ENCODE measurements at regions not wholly inside any gene's neighbourhood (a gene's known extent, or its start where the extent isn't known, plus 50 kb on each side); places are given as distances from the start of the nearest gene placed in this dataset.

DNA sequence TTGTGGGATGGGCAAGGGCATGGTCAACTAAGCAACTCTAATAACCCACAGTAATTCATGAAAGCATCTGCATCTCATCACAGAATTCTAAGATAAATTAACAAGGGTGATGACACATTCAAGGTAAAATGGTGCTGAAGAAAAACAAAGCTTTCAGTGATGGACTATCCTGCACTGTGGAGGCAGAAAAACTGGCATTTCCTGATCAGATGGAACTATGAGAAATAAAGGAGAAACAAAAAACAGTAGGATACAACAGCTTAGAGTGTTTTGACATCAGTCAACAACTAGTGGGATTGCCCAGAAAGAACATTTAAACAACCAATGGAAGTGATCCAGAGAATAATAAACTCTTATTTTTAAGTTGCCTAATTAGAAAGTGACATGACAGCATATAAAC, 327.0 kb downstream of the KLF5 start:
- intact Hi-C loops (cut with micrococcal nuclease), result no loop called here
- ChIA-PET POLR2A (no interaction called here), CTCF (no interaction called here)
- no peak overlapping the region for H3K4me3 Mint-ChIP-seq
- TF ChIP-seq, protein P1, sequence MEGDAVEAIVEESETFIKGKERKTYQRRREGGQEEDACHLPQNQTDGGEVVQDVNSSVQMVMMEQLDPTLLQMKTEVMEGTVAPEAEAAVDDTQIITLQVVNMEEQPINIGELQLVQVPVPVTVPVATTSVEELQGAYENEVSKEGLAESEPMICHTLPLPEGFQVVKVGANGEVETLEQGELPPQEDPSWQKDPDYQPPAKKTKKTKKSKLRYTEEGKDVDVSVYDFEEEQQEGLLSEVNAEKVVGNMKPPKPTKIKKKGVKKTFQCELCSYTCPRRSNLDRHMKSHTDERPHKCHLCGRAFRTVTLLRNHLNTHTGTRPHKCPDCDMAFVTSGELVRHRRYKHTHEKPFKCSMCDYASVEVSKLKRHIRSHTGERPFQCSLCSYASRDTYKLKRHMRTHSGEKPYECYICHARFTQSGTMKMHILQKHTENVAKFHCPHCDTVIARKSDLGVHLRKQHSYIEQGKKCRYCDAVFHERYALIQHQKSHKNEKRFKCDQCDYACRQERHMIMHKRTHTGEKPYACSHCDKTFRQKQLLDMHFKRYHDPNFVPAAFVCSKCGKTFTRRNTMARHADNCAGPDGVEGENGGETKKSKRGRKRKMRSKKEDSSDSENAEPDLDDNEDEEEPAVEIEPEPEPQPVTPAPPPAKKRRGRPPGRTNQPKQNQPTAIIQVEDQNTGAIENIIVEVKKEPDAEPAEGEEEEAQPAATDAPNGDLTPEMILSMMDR (IDR thresholded peaks at IDR 0.05), result no peak
- peaks cover 13% of the 10 kb centered on the region for H3K27me3 Mint-ChIP-seq
- ATAC-seq (no peak), DNase-seq (no peak)
- no peak overlapping the region for H3K27ac Mint-ChIP-seq
- no peaks in the 10 kb centered on the region for H3K36me3 Mint-ChIP-seq (ENCODE audit: low read depth)
- no peaks in the 10 kb centered on the region for H3K9me3 Mint-ChIP-seq
- H3K4me1 Mint-ChIP-seq (ENCODE audit: low read depth), result no peaks in the 10 kb centered on the region

GRCh38 chr13:73372666-73373627, 314.1 kb downstream of the KLF5 start:
- H3K9me3 Mint-ChIP-seq, result no peaks in the 10 kb centered on the region
- H3K27me3 Mint-ChIP-seq, result no peaks in the 10 kb centered on the region
- CTCF ChIA-PET, result no interaction called here
- no peak overlapping the region for H3K4me3 Mint-ChIP-seq
- intact Hi-C loops (cut with micrococcal nuclease), result no loop called here
- H3K4me1 Mint-ChIP-seq (ENCODE audit: low read depth), result no peaks in the 10 kb centered on the region
- TF ChIP-seq, protein P1 (IDR thresholded peaks at IDR 0.05), result no peak
- no peak overlapping the region for H3K27ac Mint-ChIP-seq
- H3K36me3 Mint-ChIP-seq (ENCODE audit: low read depth), result no peaks in the 10 kb centered on the region
- POLR2A ChIA-PET, result no interaction called here
- DNase-seq (no peak), ATAC-seq (no peak)

- Mint-ChIP-seq H3K36me3 (ENCODE audit: low read depth) (no peaks in the 10 kb centered on the region), H3K27me3 (no peaks in the 10 kb centered on the region), H3K27ac (no peak overlapping the region), H3K9me3 (no peaks in the 10 kb centered on the region), H3K4me1 (ENCODE audit: low read depth) (no peaks in the 10 kb centered on the region), H3K4me3 (no peak overlapping the region)
- TF ChIP-seq, protein P1 (IDR thresholded peaks at IDR 0.05), result no peak
- ChIA-PET CTCF (no interaction called here), POLR2A (no interaction called here)
- intact Hi-C loops (cut with micrococcal nuclease), result no loop called here
- ATAC-seq, result no peak
- DNase-seq, result no peak
Measured at GRCh38 chr13:73370066-73370465, 311.3 kb downstream of the KLF5 start.

DNA sequence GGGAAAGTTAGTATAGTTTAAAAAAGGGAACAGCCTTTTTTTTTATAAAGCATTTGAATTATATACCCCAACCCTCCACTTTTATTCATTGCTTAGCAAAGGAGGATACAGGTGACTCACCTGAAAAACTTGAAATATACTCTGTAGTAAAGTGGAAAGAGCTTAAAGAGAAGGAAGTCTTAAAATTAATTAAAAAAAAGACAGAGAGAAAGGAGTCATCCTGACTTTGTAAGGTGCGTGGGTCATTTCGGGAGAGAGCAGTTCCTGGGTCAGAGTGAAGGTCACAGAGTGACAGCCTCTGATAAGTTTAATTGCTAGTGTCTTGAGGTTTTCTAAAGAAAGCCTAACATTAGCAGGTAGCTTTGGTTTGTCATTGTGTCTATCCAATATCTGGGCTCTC, 310.3 kb downstream of the KLF5 start:
- intact Hi-C loops (cut with micrococcal nuclease), result no loop called here
- TF ChIP-seq, protein P1 (IDR thresholded peaks at IDR 0.05), result no peak
- Mint-ChIP-seq H3K4me1 (ENCODE audit: low read depth) (no peaks in the 10 kb centered on the region), H3K27ac (no peak overlapping the region), H3K9me3 (no peaks in the 10 kb centered on the region), H3K4me3 (no peak overlapping the region), H3K27me3 (no peaks in the 10 kb centered on the region), H3K36me3 (ENCODE audit: low read depth) (no peaks in the 10 kb centered on the region)
- ATAC-seq, result no peak
- ChIA-PET CTCF (no interaction called here), POLR2A (no interaction called here)
- no peak for DNase-seq

DNA sequence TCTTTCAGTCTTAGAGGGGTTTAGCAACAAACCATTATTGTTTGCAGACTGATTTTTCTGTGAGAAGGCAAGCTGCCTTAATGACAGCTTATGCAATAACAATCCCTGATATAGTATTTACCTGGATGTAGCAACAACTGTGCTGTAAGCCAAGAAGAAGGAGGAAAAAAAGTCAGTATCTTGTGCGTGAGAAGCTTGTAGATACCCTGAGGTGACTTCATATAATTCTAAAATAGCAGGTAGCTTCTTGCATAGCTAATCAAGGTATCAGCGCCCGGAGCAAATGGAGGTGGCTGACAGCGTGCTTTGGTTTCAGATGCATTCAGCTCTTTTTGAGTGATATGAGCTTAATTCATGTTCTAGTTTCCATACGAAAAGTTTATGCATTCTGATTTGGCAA, 309.8 kb downstream of the KLF5 start:
- ChIA-PET POLR2A (interaction anchor here (0.8 kb wide), 1 partner anchor 41 kb away, joined by 3 read pairs; no protein-coding TSS in a partner anchor), CTCF (interaction anchor here (0.5 kb wide), 2 partner anchors 165 to 303 kb away, joined by 3 read pairs; no protein-coding TSS in a partner anchor)
- Mint-ChIP-seq H3K4me1 (ENCODE audit: low read depth) (no peaks in the 10 kb centered on the region), H3K27me3 (no peaks in the 10 kb centered on the region), H3K36me3 (ENCODE audit: low read depth) (no peaks in the 10 kb centered on the region), H3K9me3 (no peaks in the 10 kb centered on the region), H3K27ac (no peak overlapping the region), H3K4me3 (no peak overlapping the region)
- DNase-seq, result no peak
- intact Hi-C loops (cut with micrococcal nuclease), result no loop called here
- no peak for ATAC-seq
- TF ChIP-seq, protein P1 (IDR thresholded peaks at IDR 0.05), result no peak
